ENCODE measurements at regions not wholly inside any gene's neighbourhood (a gene's known extent, or its start where the extent isn't known, plus 50 kb on each side); places are given as distances from the start of the nearest gene placed in this dataset.

GRCh38 chr11:45530111-45530510 is 135.3 kb downstream of the CHST1 start:
- in situ Hi-C loops (cut with HindIII; ENCODE audit: low sequenced_read_pairs) = no loop called here
- no peak for DNase-seq (ENCODE audit: low read depth)
- no peak overlapping the region for H3K4me3 ChIP-seq (ENCODE audit: low read depth, low read length)
- TF ChIP-seq CTCF (IDR thresholded peaks at IDR 0.05; ENCODE audit: low read depth, low read length, missing control alignments) = no peak

GRCh38 chr11:45528435-45528834 is 137.0 kb downstream of the CHST1 start:
- TF ChIP-seq CTCF (IDR thresholded peaks at IDR 0.05; ENCODE audit: low read depth, low read length, missing control alignments) = no peak
- no peak overlapping the region for H3K4me3 ChIP-seq (ENCODE audit: low read depth, low read length)
- DNase-seq (ENCODE audit: low read depth) = no peak
- in situ Hi-C loops (cut with HindIII; ENCODE audit: low sequenced_read_pairs) = no loop called here

GRCh38 chr11:45527898-45528297 is 137.5 kb downstream of the CHST1 start:
- no peak overlapping the region for H3K4me3 ChIP-seq (ENCODE audit: low read depth, low read length)
- in situ Hi-C loops (cut with HindIII; ENCODE audit: low sequenced_read_pairs) = no loop called here
- DNase-seq (ENCODE audit: low read depth) = no peak
- no peak for TF ChIP-seq CTCF (IDR thresholded peaks at IDR 0.05; ENCODE audit: low read depth, low read length, missing control alignments)

GRCh38 chr11:45525393-45525792 is 140.0 kb downstream of the CHST1 start:
- H3K4me3 ChIP-seq (ENCODE audit: low read depth, low read length) = no peak overlapping the region
- no peak for DNase-seq (ENCODE audit: low read depth)
- in situ Hi-C loops (cut with HindIII; ENCODE audit: low sequenced_read_pairs) = no loop called here
- TF ChIP-seq CTCF (IDR thresholded peaks at IDR 0.05; ENCODE audit: low read depth, low read length, missing control alignments) = no peak

GRCh38 chr11:45523760-45524159 is 141.7 kb downstream of the CHST1 start:
- TF ChIP-seq CTCF (IDR thresholded peaks at IDR 0.05; ENCODE audit: low read depth, low read length, missing control alignments) = no peak
- in situ Hi-C loops (cut with HindIII; ENCODE audit: low sequenced_read_pairs) = no loop called here
- no peak overlapping the region for H3K4me3 ChIP-seq (ENCODE audit: low read depth, low read length)
- no peak for DNase-seq (ENCODE audit: low read depth)

- no peak for DNase-seq (ENCODE audit: low read depth)
- in situ Hi-C loops (cut with HindIII; ENCODE audit: low sequenced_read_pairs) = no loop called here
- TF ChIP-seq CTCF (IDR thresholded peaks at IDR 0.05; ENCODE audit: low read depth, low read length, missing control alignments) = no peak
- H3K4me3 ChIP-seq (ENCODE audit: low read depth, low read length) = no peak overlapping the region
These were observed 146.4 kb downstream of the CHST1 start for GRCh38 chr11:45518833-45519535.
